Mesenchymal stem cell (in vitro differentiated cells and primary cell): ENCODE measurements at regions not wholly inside any gene's neighbourhood (a gene's known extent, or its start where the extent isn't known, plus 50 kb on each side); places are given as distances from the start of the nearest gene placed in this dataset.

Experiments used
- DNase-seq: peaks from one replicate; pipeline ENCODE4 v3.0.0-alpha.2; 2013
- H2AFZ ChIP-seq: one replicate; pipeline ENCODE4 v1.6.1; 2013; ENCODE audit warnings: low read depth, mild to moderate bottlenecking, control low read depth, inconsistent platforms, low read length, moderate library complexity
- H2AK5ac ChIP-seq: 2 replicates; pipeline ENCODE4 v1.6.1; 2013; ENCODE audit warnings: low read length, moderate library complexity, mild to moderate bottlenecking, inconsistent platforms; ENCODE audit not compliant: severe bottlenecking
- H2BK120ac ChIP-seq: one replicate; pipeline ENCODE4 v1.6.1; 2013; ENCODE audit warnings: low read depth, mild to moderate bottlenecking, inconsistent platforms, low read length, moderate library complexity
- H2BK12ac ChIP-seq, 2 experiments: one replicate each; pipeline ENCODE4 v1.6.1; 2013; ENCODE audit warnings: inconsistent platforms in 2 of 2, low read length in 2 of 2, mild to moderate bottlenecking in 2 of 2, moderate library complexity in 2 of 2, control low read depth in 1 of 2
- H2BK15ac ChIP-seq: one replicate; pipeline ENCODE4 v1.6.1; 2013; ENCODE audit warnings: mild to moderate bottlenecking, low read depth, inconsistent platforms; ENCODE audit not compliant: poor library complexity, severe bottlenecking
- H2BK5ac ChIP-seq: 2 replicates; pipeline ENCODE4 v1.6.1; 2013; ENCODE audit warnings: low read depth, mild to moderate bottlenecking, low read length, control low read depth, inconsistent platforms; ENCODE audit not compliant: poor library complexity, severe bottlenecking
- H3K14ac ChIP-seq, 2 experiments: one replicate each; pipeline ENCODE4 v1.6.1; 2013; ENCODE audit warnings: inconsistent platforms in 2 of 2, low read length in 2 of 2, control low read depth in 1 of 2, mild to moderate bottlenecking in 1 of 2, moderate library complexity in 1 of 2
- H3K18ac ChIP-seq, 2 experiments: one replicate each; pipeline ENCODE4 v1.6.1; 2013; ENCODE audit warnings: inconsistent platforms in 2 of 2, low read length in 2 of 2, control low read depth in 1 of 2, low read depth in 1 of 2, mild to moderate bottlenecking in 1 of 2
- H3K23ac ChIP-seq, 2 experiments: one replicate each; pipeline ENCODE4 v1.6.1; 2013; ENCODE audit warnings: inconsistent platforms in 2 of 2, low read length in 2 of 2, mild to moderate bottlenecking in 2 of 2, moderate library complexity in 2 of 2, control low read depth in 1 of 2
- H3K27ac ChIP-seq: 2 replicates; pipeline ENCODE4 v1.5.1; 2013; ENCODE audit warnings: mild to moderate bottlenecking, moderate library complexity, low read length, control low read depth, inconsistent platforms; ENCODE audit not compliant: poor library complexity, severe bottlenecking
- H3K27me3 ChIP-seq, 2 experiments: 2 replicates each; pipeline versions ENCODE4 v1.6.1 to v1.7.0; 2013; ENCODE audit warnings: low read length in 2 of 2, mild to moderate bottlenecking in 2 of 2, moderate library complexity in 2 of 2, control low read depth in 1 of 2, inconsistent platforms in 1 of 2; ENCODE audit not compliant: control insufficient read depth in 1 of 2, insufficient read depth in 1 of 2
- H3K36me3 ChIP-seq, 2 experiments: 2 replicates each; pipeline versions ENCODE4 v1.6.1 to v1.7.0; 2013; ENCODE audit warnings: low read length in 2 of 2, control low read depth in 1 of 2, inconsistent platforms in 1 of 2, low read depth in 1 of 2, mild to moderate bottlenecking in 1 of 2; ENCODE audit not compliant: insufficient read depth in 2 of 2, control insufficient read depth in 1 of 2
- H3K4ac ChIP-seq, 2 experiments: one replicate each; pipeline ENCODE4 v1.6.1; 2013; ENCODE audit warnings: inconsistent platforms in 2 of 2, low read length in 2 of 2, mild to moderate bottlenecking in 2 of 2, moderate library complexity in 2 of 2, control low read depth in 1 of 2, low read depth in 1 of 2
- H3K4me1 ChIP-seq: 2 replicates; pipeline ENCODE4 v1.6.1; 2013; ENCODE audit warnings: low read depth, low read length, control low read depth; ENCODE audit not compliant: control insufficient read depth, insufficient read depth
- H3K4me2 ChIP-seq: 2 replicates; pipeline ENCODE4 v1.6.1; 2013; ENCODE audit warnings: low read length, mild to moderate bottlenecking, inconsistent platforms; ENCODE audit not compliant: poor library complexity, severe bottlenecking
- H3K4me3 ChIP-seq, 2 experiments: 2 replicates each; pipeline versions ENCODE4 v1.5.1 to v1.7.0; 2013; ENCODE audit warnings: low read length in 2 of 2, mild to moderate bottlenecking in 2 of 2, control low read depth in 1 of 2, low read depth in 1 of 2; ENCODE audit not compliant: insufficient read depth in 1 of 2
- H3K79me1 ChIP-seq: replicated peaks from 2 replicates; pipeline ENCODE4 v1.6.1; 2013; ENCODE audit warnings: mild to moderate bottlenecking, control low read depth, low read length, inconsistent platforms; ENCODE audit not compliant: poor library complexity, severe bottlenecking
- H3K9ac ChIP-seq: 2 replicates; pipeline ENCODE4 v1.7.0; 2013; ENCODE audit warnings: mild to moderate bottlenecking, low read length, moderate library complexity
- H3K9me3 ChIP-seq: 2 replicates; pipeline ENCODE4 v1.7.0; 2013; ENCODE audit warnings: mild to moderate bottlenecking, low read length; ENCODE audit not compliant: control insufficient read depth
- H4K8ac ChIP-seq: one replicate; pipeline ENCODE4 v1.6.1; 2013; ENCODE audit warnings: inconsistent platforms, mild to moderate bottlenecking, low read length, moderate library complexity
- H4K91ac ChIP-seq: one replicate; pipeline ENCODE4 v1.6.1; 2013; ENCODE audit warnings: mild to moderate bottlenecking, low read length, inconsistent platforms
- WGBS: methylation state at CpG from one replicate; pipeline ENCODE4 v1.1.7; 2013; ENCODE audit warnings: mixed read lengths; 5-methylcytosine and 5-hydroxymethylcytosine counted together

DNA sequence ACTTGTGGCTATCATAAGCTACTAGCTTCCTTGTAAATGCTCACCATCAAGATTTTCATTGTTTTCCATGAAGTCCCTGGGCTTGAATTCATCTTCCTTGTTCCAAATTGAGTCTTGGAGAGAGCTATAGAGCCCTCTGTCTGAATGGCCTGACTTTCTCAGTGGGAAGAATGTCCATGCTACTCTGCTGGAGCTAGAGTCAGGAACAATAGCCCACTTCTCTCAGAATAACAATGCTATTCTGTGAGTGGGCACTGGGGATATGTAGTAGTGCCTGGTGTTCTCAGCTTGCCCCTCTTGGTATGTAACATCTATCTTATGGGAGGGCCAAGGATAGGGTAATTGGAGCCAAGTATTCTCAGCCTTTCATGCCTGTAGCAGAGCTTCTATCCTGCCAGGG lies 127.6 kb upstream of the TRHDE start:
- no peak overlapping the region for H3K23ac ChIP-seq
- no peak overlapping the region for H4K91ac ChIP-seq
- no peak overlapping the region for H3K4me2 ChIP-seq
- H3K9me3 ChIP-seq: peaks cover 5% of the 10 kb centered on the region
- H3K4me1 ChIP-seq: no peaks in the 10 kb centered on the region
- no peaks in the 10 kb centered on the region for H3K27me3 ChIP-seq
- H3K36me3 ChIP-seq: no peaks in the 10 kb centered on the region
- no peak overlapping the region for H2AK5ac ChIP-seq
- DNase-seq: no peak
- no peak overlapping the region for H4K8ac ChIP-seq
- H2AFZ ChIP-seq: no peak overlapping the region
- no peak overlapping the region for H3K4me3 ChIP-seq
- no peak overlapping the region for H2BK12ac ChIP-seq
- no peak overlapping the region for H3K4ac ChIP-seq
- no peak overlapping the region for H3K18ac ChIP-seq
- no peaks in the 10 kb centered on the region for H3K79me1 ChIP-seq
- no peak overlapping the region for H2BK5ac ChIP-seq
- no peak overlapping the region for H3K14ac ChIP-seq
- H3K27ac ChIP-seq: no peak overlapping the region
- no peak overlapping the region for H2BK15ac ChIP-seq
- H3K9ac ChIP-seq: no peak overlapping the region
- no peak overlapping the region for H2BK120ac ChIP-seq

- H2AFZ ChIP-seq: no peak overlapping the region
- no peak overlapping the region for H3K4me2 ChIP-seq
- no peak overlapping the region for H3K4ac ChIP-seq
- H2BK12ac ChIP-seq: no peak overlapping the region
- H3K27ac ChIP-seq: no peak overlapping the region
- no peak overlapping the region for H3K4me3 ChIP-seq
- no peaks in the 10 kb centered on the region for H3K27me3 ChIP-seq
- 85% methylated on average over 12 of the region's 12 CpGs for WGBS
- no peaks in the 10 kb centered on the region for H3K79me1 ChIP-seq
- no peak overlapping the region for H3K23ac ChIP-seq
- no peak overlapping the region for H3K14ac ChIP-seq
- no peak overlapping the region for H4K8ac ChIP-seq
- H2BK120ac ChIP-seq: no peak overlapping the region
- H2BK15ac ChIP-seq: no peak overlapping the region
- H3K4me1 ChIP-seq: no peaks in the 10 kb centered on the region
- H2BK5ac ChIP-seq: no peak overlapping the region
- H3K36me3 ChIP-seq: no peaks in the 10 kb centered on the region
- no peak overlapping the region for H2AK5ac ChIP-seq
- DNase-seq: no peak
- no peak overlapping the region for H3K18ac ChIP-seq
- H3K9ac ChIP-seq: no peak overlapping the region
- H4K91ac ChIP-seq: no peak overlapping the region
- peaks cover 5% of the 10 kb centered on the region for H3K9me3 ChIP-seq
Measured at GRCh38 chr12:72146495-72146894, 125.7 kb upstream of the TRHDE start.

GRCh38 chr12:72148709-72149108 lies 123.5 kb upstream of the TRHDE start:
- no peak overlapping the region for H3K4ac ChIP-seq
- no peak overlapping the region for H3K23ac ChIP-seq
- no peaks in the 10 kb centered on the region for H3K4me1 ChIP-seq
- H4K8ac ChIP-seq: no peak overlapping the region
- no peak overlapping the region for H3K4me3 ChIP-seq
- H2BK15ac ChIP-seq: no peak overlapping the region
- peaks cover 5% of the 10 kb centered on the region for H3K9me3 ChIP-seq
- H3K79me1 ChIP-seq: no peaks in the 10 kb centered on the region
- no peak overlapping the region for H3K27ac ChIP-seq
- H2AK5ac ChIP-seq: no peak overlapping the region
- H3K9ac ChIP-seq: no peak overlapping the region
- no peak overlapping the region for H3K18ac ChIP-seq
- no peak overlapping the region for H3K14ac ChIP-seq
- H2BK12ac ChIP-seq: no peak overlapping the region
- no peaks in the 10 kb centered on the region for H3K36me3 ChIP-seq
- no peak for DNase-seq
- H2BK5ac ChIP-seq: no peak overlapping the region
- no peak overlapping the region for H2BK120ac ChIP-seq
- no peak overlapping the region for H3K4me2 ChIP-seq
- 30% methylated on average over 2 of the region's 3 CpGs for WGBS
- H4K91ac ChIP-seq: no peak overlapping the region
- no peak overlapping the region for H2AFZ ChIP-seq
- no peaks in the 10 kb centered on the region for H3K27me3 ChIP-seq

DNA sequence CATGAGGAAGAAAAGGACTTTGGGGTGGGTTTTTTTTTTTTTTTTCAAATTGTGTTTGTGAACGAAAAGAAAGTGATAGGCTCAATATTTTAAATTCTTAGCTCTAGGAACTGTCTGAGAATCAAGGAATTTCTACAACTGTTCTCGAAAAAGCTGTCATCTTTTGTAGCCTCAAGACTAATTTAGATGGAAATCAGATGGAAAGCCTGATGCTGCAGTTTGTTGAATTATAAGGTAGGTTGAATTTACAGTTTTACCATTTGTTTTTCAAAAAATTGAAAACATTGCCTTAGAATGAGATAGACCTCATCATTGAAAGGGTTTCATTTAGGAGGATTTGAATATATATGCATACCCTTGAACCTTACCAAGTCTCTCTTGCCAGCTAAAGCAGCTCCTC lies 109.3 kb upstream of the TRHDE start:
- H3K79me1 ChIP-seq: no peaks in the 10 kb centered on the region
- H3K4me3 ChIP-seq: no peak overlapping the region
- H2BK15ac ChIP-seq: no peak overlapping the region
- H4K91ac ChIP-seq: no peak overlapping the region
- H3K9me3 ChIP-seq: peaks cover 4% of the 10 kb centered on the region
- no peak overlapping the region for H3K23ac ChIP-seq
- H3K27ac ChIP-seq: no peak overlapping the region
- no peak overlapping the region for H3K18ac ChIP-seq
- no peak overlapping the region for H3K14ac ChIP-seq
- no peak overlapping the region for H2AK5ac ChIP-seq
- no peaks in the 10 kb centered on the region for H3K27me3 ChIP-seq
- 82% methylated on average over 2 of the region's 2 CpGs for WGBS
- H3K9ac ChIP-seq: no peak overlapping the region
- H3K36me3 ChIP-seq: no peaks in the 10 kb centered on the region
- H2BK12ac ChIP-seq: no peak overlapping the region
- no peaks in the 10 kb centered on the region for H3K4me1 ChIP-seq
- H3K4me2 ChIP-seq: no peak overlapping the region
- no peak overlapping the region for H2BK5ac ChIP-seq
- DNase-seq: no peak
- no peak overlapping the region for H2AFZ ChIP-seq
- H4K8ac ChIP-seq: no peak overlapping the region
- no peak overlapping the region for H3K4ac ChIP-seq
- H2BK120ac ChIP-seq: no peak overlapping the region
